DOHH2 (cell line): ENCODE measurements at regions not wholly inside any gene's neighbourhood (a gene's known extent, or its start where the extent isn't known, plus 50 kb on each side); places are given as distances from the start of the nearest gene placed in this dataset.

Experiments used
- EZH2phosphoT487 ChIP-seq: fragments of 200-600 bp; sonication (generic); IDR thresholded peaks from 2 replicates; pipeline ENCODE4 v1.6.1; 2017; ENCODE audit warnings: borderline replicate concordance, mild to moderate bottlenecking, antibody characterized with exemption, low read length, moderate library complexity, mixed read lengths
- TF ChIP-seq, protein P1 (sequence below): fragments of 200-600 bp; sonication (generic); IDR thresholded peaks from one replicate; pipeline ENCODE4 v1.5.1; 2014; ENCODE audit warnings: antibody characterized with exemption, mild to moderate bottlenecking, low read depth, low read length; ENCODE audit not compliant: poor library complexity, severe bottlenecking

DNA sequence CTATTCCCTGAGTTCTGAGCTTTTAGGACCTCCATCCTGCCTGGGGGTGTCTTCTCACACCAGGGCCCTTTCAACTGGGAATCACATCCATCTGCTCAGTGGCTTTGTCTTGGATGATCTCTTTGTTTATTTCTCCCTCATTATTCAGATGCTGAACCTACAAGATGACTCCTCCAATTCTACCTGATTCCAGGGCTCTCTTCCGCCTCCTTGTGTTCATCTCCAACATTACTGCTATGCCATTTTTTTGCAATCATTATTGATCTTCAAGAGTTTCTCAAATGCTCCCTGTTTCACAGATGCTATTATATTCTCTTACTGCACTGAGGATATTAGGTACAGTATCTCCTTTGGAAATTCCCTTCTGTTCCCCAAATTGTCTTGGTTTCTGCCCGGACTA, 307.7 kb downstream of the SHANK2 start:
- TF ChIP-seq, protein P1, sequence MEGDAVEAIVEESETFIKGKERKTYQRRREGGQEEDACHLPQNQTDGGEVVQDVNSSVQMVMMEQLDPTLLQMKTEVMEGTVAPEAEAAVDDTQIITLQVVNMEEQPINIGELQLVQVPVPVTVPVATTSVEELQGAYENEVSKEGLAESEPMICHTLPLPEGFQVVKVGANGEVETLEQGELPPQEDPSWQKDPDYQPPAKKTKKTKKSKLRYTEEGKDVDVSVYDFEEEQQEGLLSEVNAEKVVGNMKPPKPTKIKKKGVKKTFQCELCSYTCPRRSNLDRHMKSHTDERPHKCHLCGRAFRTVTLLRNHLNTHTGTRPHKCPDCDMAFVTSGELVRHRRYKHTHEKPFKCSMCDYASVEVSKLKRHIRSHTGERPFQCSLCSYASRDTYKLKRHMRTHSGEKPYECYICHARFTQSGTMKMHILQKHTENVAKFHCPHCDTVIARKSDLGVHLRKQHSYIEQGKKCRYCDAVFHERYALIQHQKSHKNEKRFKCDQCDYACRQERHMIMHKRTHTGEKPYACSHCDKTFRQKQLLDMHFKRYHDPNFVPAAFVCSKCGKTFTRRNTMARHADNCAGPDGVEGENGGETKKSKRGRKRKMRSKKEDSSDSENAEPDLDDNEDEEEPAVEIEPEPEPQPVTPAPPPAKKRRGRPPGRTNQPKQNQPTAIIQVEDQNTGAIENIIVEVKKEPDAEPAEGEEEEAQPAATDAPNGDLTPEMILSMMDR: peak; percentile 32
- TF ChIP-seq EZH2phosphoT487: no peak
